ENCODE measurements at regions not wholly inside any gene's neighbourhood (a gene's known extent, or its start where the extent isn't known, plus 50 kb on each side); places are given as distances from the start of the nearest gene placed in this dataset.

DNA sequence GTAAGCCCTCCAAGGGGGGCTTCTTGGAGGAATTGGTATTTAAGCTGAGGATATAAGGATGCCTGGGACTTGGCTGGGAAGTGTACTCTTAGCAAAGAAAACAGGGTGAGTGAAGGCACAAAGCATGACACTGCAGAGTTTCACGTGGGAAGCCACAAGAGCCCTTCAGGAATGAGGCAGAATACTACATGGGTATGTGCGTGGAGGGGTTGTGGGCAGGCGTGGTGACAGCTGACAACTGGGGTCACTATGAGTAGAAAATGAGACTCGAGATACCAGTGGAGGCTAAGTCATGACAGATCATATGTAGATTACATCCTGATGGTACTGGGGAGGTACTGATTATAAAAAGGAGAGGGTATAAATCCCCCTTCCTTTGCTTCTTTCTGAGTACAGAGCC lies 78.1 kb upstream of the XYLT1 start:
- H3K36me3 ChIP-seq (ENCODE audit: insufficient read depth), result no peaks in the 10 kb centered on the region
- 75% methylated on average over 4 of the region's 4 CpGs for WGBS
- no peak overlapping the region for H3K27ac ChIP-seq (ENCODE audit: low read depth)
- no peak overlapping the region for H3K4me3 ChIP-seq (ENCODE audit: low read depth, low read length)
- DNase-seq (ENCODE audit: extremely low spot score), result no peak
- no peaks in the 10 kb centered on the region for H3K4me1 ChIP-seq (ENCODE audit: insufficient read depth)

DNA sequence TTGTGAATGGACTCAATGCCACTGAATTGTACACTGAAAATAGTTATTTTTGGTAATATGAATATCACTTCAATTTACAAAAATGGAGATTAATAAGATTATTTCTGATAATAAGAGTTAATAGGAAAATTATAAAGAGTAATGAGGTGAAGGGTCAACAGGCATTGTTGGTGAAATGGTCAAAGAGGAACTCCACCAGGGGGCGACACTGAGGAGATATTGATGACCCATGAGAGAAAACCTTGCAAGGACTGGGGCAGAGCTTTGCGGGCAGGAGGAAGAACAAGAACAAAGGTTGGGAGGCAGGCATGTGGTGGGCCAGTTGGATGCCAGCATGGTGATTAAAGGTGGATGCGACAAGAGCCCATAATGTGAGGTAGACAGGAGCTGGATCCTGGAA lies 74.0 kb upstream of the XYLT1 start:
- DNase-seq (ENCODE audit: extremely low spot score), result no peak
- WGBS, result 73% methylated on average over 3 of the region's 3 CpGs
- Histone ChIP-seq H3K36me3 (ENCODE audit: insufficient read depth) (no peaks in the 10 kb centered on the region), H3K4me3 (ENCODE audit: low read depth, low read length) (no peak overlapping the region), H3K27ac (ENCODE audit: low read depth) (no peak overlapping the region), H3K4me1 (ENCODE audit: insufficient read depth) (no peaks in the 10 kb centered on the region)

DNA sequence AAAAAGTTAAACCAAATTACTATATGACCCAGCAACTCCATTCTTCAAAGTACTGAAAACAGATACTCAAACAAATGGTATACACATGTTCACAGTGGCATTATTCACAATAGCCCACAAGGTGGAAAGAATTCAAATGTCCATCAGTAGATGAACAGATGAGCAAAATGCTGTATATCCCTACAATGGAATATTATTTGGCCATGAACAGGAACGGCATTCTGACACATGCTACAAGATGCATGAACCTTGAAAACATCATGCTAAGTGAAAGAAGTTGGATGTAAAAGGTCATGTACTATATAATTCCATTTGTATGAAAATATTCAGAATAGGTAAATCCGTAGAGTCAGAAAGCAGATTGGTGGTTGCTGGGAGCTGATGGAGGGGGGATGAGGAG lies 73.5 kb upstream of the XYLT1 start:
- no peak overlapping the region for H3K27ac ChIP-seq (ENCODE audit: low read depth)
- no peak overlapping the region for H3K4me3 ChIP-seq (ENCODE audit: low read depth, low read length)
- 95% methylated on average over 2 of the region's 2 CpGs for WGBS
- no peaks in the 10 kb centered on the region for H3K36me3 ChIP-seq (ENCODE audit: insufficient read depth)
- no peaks in the 10 kb centered on the region for H3K4me1 ChIP-seq (ENCODE audit: insufficient read depth)
- DNase-seq (ENCODE audit: extremely low spot score), result no peak

DNA sequence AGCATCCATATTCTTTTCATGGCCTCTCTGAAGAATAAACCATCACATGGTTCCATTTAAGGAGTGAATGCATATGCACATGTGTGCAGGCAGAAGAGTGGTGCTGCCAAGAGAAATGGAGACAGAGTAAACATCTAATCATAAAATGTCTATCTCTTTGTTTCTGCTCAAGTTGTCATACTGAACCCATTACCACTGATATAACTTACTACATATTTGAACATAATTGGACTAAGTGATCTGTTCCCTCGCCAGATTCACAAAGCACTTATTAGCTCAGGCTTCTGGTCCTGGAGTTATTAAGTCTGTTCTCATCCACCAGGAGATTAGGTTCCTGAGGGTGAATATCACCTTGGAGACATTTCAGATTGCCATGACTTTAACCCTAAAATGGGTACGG lies 72.3 kb upstream of the XYLT1 start:
- 85% methylated on average over 2 of the region's 2 CpGs for WGBS
- no peaks in the 10 kb centered on the region for H3K4me1 ChIP-seq (ENCODE audit: insufficient read depth)
- no peaks in the 10 kb centered on the region for H3K36me3 ChIP-seq (ENCODE audit: insufficient read depth)
- no peak overlapping the region for H3K4me3 ChIP-seq (ENCODE audit: low read depth, low read length)
- no peak for DNase-seq (ENCODE audit: extremely low spot score)
- H3K27ac ChIP-seq (ENCODE audit: low read depth), result no peak overlapping the region

DNA sequence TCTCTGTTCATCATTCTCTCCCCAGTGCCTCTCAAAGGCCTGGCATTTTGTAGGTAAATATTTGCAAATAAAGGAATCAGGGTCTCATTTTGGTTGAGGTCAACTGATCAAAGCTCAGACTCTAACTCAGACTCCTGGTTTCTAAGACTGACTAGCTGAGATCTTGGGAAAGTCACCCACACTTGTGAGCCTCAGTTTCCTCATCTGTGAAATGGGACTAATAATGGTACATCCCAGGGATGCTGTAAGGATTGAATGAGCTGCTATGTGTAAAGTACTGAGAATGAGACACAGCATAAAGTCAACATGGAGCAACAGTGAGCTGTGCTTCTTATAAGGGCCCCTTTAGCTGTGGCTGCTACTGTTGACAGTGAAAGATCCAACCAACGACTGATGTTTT lies 70.6 kb upstream of the XYLT1 start:
- Histone ChIP-seq H3K4me3 (ENCODE audit: low read depth, low read length) (no peak overlapping the region), H3K27ac (ENCODE audit: low read depth) (no peak overlapping the region), H3K4me1 (ENCODE audit: insufficient read depth) (no peaks in the 10 kb centered on the region), H3K36me3 (ENCODE audit: insufficient read depth) (no peaks in the 10 kb centered on the region)
- no peak for DNase-seq (ENCODE audit: extremely low spot score)
- WGBS, result 66% methylated on average over 1 of the region's 1 CpG

DNA sequence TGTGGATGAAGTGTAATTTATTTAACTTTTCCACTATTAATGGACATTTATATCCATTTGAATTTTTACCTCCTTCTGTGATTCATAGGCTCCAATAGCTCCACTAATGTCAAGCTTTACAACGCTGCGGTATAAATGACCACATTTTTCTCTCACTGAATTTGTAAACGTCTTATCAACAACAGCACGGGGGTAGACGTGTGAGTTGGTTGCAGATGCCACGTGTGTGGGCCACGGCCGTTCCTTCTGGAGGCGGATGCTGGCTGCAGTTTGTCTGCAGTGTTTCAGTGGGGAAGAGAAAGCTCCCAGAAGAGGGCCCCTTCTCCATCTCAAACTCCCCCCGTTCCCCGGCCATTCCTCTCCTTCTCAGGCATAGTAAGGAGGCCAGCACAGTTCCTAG lies 68.2 kb upstream of the XYLT1 start:
- no peaks in the 10 kb centered on the region for H3K36me3 ChIP-seq (ENCODE audit: insufficient read depth)
- no peak for DNase-seq (ENCODE audit: extremely low spot score)
- 53% methylated on average over 11 of the region's 11 CpGs for WGBS
- no peak overlapping the region for H3K4me3 ChIP-seq (ENCODE audit: low read depth, low read length)
- no peaks in the 10 kb centered on the region for H3K4me1 ChIP-seq (ENCODE audit: insufficient read depth)
- no peak overlapping the region for H3K27ac ChIP-seq (ENCODE audit: low read depth)

DNA sequence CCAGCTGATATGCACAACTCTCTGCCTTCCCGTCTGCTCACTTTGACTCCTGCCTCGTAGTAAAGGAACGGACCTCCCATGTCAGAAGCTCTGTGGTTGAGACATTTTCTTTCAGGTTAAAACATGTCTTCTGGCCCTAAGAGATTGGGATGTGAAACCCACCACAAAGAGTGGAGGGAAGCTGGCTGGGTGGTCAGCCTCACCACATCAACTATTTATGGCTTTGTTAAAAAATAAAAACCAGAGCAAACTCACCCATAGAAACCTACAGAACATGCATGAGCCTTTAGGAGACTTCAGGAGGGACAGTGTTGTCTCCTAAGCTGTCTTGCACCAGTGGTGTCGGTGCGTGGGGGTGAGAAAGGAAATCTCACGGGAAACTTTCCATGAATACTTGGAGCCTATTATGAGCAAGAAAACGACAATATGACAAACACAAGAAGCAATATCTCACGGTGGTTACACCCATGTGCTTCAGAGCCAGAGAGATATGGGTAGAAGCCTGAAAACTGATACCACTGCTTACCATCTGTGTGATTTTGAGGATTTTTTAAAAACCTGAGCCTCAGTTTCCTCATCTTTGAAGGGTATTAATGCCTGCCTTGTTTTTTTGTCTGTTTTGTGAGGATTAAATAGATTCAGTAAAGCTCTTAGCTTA lies 61.7 kb upstream of the XYLT1 start:
- Histone ChIP-seq H3K4me1 (ENCODE audit: insufficient read depth) (no peaks in the 10 kb centered on the region), H3K4me3 (ENCODE audit: low read depth, low read length) (no peak overlapping the region), H3K27ac (ENCODE audit: low read depth) (no peak overlapping the region), H3K36me3 (ENCODE audit: insufficient read depth) (no peaks in the 10 kb centered on the region)
- DNase-seq (ENCODE audit: extremely low spot score), result no peak
- WGBS, result 75% methylated on average over 8 of the region's 8 CpGs

DNA sequence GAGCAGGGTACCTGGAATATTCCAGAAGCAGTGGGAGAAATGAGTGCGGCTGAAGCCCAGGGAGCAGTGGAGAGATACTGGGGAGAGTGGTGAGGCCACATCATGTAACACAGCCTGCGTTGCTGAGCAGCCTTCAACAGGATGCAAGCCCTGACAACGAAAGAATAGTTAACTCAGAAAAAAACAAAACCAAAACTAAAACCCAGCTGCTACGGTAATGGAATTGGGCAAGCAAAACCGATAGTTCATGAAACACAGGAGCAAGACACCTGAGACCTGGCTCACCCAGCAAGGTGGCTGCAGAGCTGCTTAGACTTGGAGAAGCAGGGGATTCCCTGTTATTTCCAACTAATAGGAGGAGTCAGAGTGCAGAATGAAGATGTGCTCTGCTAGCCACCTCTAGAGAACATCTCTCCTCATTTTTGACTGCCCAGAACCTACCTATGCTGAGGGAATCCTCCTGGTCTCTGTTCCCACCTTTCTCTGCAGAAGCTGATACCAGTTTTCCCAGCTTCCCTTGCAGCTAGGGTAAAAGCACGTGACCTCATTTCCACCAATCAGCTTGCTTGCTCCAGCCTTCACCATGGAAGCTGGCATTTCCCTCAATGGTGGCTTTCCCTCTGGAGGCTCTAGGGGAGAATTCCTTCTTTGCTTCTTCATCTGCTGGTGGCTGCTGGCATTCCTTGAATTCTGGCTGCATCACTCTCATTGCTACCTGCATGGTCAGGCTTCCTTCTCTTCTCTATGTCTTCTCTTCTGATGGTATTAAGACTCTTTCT lies 59.4 kb upstream of the XYLT1 start:
- H3K4me3 ChIP-seq (ENCODE audit: low read depth, low read length), result no peak overlapping the region
- no peak overlapping the region for H3K27ac ChIP-seq (ENCODE audit: low read depth)
- no peaks in the 10 kb centered on the region for H3K36me3 ChIP-seq (ENCODE audit: insufficient read depth)
- H3K4me1 ChIP-seq (ENCODE audit: insufficient read depth), result no peaks in the 10 kb centered on the region
- DNase-seq (ENCODE audit: extremely low spot score), result no peak
- 82% methylated on average over 6 of the region's 6 CpGs for WGBS

DNA sequence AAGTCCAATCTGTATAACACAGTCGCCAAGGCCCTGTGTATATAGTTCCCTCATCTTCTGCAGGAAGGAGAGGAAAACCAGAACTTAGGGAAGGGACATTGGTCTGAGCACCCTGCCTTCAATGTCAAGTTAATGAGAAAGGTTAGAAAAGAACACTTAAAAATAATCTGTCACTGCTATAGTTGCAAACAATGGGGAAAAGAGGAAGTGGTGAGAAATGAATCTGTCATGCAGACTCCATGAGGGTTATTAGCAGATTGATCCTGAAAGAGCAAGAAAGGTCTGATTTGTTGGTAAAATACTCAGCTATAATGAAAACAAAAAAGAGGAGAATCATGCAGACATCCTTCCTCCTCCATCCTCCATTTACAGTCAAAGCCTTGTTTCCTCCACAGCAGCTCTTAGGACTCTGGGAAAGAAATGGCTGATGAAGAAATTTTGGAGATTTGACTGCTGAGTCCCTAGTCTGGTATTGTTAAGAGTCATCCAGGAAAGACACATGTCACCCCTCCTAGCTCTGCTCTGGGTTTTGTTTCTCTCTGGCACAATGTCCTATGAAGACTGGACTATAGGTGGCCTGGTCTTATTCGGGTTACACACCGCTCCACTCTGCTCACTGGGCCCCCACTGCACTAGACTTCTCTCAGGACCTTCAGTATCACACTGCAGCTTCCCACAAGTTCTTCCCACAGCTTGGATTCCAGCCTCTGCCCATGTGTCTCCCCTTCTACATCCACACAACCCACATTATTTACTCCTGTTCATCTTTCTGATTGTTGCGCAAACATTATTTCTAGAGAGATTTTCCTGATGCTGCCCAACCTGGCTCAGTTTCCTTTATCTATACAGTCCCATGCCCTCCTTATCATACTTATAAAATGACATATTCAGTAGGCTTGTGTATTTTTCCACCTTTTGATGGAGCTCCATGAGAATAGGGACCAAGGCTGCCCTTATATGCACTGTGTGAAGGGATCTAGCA lies 56.5 kb upstream of the XYLT1 start:
- H3K4me3 ChIP-seq (ENCODE audit: low read depth, low read length), result no peak overlapping the region
- DNase-seq (ENCODE audit: extremely low spot score), result no peak
- H3K27ac ChIP-seq (ENCODE audit: low read depth), result no peak overlapping the region
- 91% methylated on average over 4 of the region's 4 CpGs for WGBS
- H3K36me3 ChIP-seq (ENCODE audit: insufficient read depth), result no peaks in the 10 kb centered on the region
- no peaks in the 10 kb centered on the region for H3K4me1 ChIP-seq (ENCODE audit: insufficient read depth)

DNA sequence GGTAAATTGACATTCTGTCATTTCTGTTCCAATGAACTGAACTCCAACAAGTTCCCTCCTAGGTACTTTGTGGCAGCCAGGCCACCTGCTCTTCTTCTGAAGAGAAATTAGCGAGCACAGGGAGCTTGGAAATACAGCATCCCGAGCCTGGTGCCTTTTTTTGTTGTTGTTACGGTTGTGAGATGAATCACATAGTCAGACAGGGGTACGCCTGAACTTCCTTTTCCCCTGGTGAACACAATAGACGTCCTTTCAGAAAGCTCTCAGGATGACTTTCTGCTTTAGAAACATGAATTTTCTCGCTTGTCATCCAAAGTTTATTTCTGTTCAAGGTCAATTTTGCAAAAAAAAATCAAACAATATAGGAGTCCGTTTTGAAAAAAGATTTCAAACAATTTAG lies 53.9 kb upstream of the XYLT1 start:
- no peak for DNase-seq (ENCODE audit: extremely low spot score)
- Histone ChIP-seq H3K4me3 (ENCODE audit: low read depth, low read length) (no peak overlapping the region), H3K27ac (ENCODE audit: low read depth) (no peak overlapping the region), H3K36me3 (ENCODE audit: insufficient read depth) (no peaks in the 10 kb centered on the region), H3K4me1 (ENCODE audit: insufficient read depth) (no peaks in the 10 kb centered on the region)
- WGBS, result 64% methylated on average over 7 of the region's 7 CpGs

DNA sequence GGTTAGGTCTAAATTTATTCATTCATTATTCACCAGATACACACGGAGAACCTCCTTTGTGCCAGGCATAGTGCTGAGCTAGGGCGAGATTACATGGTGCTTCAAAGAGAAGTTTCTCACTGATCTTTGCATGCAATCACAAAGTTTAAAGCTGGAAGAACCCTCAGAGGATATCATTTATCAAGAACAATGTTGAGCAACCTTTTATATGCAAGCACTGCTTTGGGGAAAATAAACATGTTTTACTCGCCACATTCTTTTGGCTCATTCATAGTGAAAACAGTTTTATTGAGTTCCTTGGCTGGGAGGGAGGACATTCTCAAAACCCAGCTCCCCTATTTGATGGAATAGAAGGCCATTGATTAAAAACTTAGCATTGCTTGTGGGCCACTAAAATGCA lies 49.8 kb upstream of the XYLT1 start:
- Histone ChIP-seq H3K27ac (ENCODE audit: low read depth) (no peak overlapping the region), H3K36me3 (ENCODE audit: insufficient read depth) (no peaks in the 10 kb centered on the region), H3K4me1 (ENCODE audit: insufficient read depth) (no peaks in the 10 kb centered on the region), H3K4me3 (ENCODE audit: low read depth, low read length) (no peak overlapping the region)
- WGBS, result 32% methylated on average over 3 of the region's 3 CpGs
- no peak for DNase-seq (ENCODE audit: extremely low spot score)

Data from urinary bladder (tissue), 3 donors.